ENCODE measurements at regions not wholly inside any gene's neighbourhood (a gene's known extent, or its start where the extent isn't known, plus 50 kb on each side); places are given as distances from the start of the nearest gene placed in this dataset.

- Histone ChIP-seq H3F3A (ENCODE audit: insufficient read depth, low read length) (no peaks in the 10 kb centered on the region), H3K36me3 (ENCODE audit: insufficient read depth, low read length) (no peaks in the 10 kb centered on the region), H3K9me2 (ENCODE audit: low read depth, low read length) (no peaks in the 10 kb centered on the region), H2AFZ (ENCODE audit: low read length) (no peak overlapping the region), H3K4me2 (ENCODE audit: low read length) (no peak overlapping the region), H3K79me2 (ENCODE audit: insufficient read depth, low read length) (no peaks in the 10 kb centered on the region), H4K20me1 (ENCODE audit: insufficient read depth, low read length) (no peaks in the 10 kb centered on the region), H3K9me3 (ENCODE audit: low read length) (no peaks in the 10 kb centered on the region), H3K27me3 (ENCODE audit: insufficient read depth, low read length) (no peaks in the 10 kb centered on the region), H3K4me1 (ENCODE audit: insufficient read depth, low read length, severe bottlenecking) (no peaks in the 10 kb centered on the region), H3K9ac (ENCODE audit: low read length) (no peak overlapping the region), H3K4me3 (ENCODE audit: low read depth, low read length, poor library complexity, severe bottlenecking) (no peak overlapping the region), H3K27ac (ENCODE audit: low read depth, low read length, poor library complexity, severe bottlenecking) (no peak overlapping the region)
- TF ChIP-seq, protein P1, sequence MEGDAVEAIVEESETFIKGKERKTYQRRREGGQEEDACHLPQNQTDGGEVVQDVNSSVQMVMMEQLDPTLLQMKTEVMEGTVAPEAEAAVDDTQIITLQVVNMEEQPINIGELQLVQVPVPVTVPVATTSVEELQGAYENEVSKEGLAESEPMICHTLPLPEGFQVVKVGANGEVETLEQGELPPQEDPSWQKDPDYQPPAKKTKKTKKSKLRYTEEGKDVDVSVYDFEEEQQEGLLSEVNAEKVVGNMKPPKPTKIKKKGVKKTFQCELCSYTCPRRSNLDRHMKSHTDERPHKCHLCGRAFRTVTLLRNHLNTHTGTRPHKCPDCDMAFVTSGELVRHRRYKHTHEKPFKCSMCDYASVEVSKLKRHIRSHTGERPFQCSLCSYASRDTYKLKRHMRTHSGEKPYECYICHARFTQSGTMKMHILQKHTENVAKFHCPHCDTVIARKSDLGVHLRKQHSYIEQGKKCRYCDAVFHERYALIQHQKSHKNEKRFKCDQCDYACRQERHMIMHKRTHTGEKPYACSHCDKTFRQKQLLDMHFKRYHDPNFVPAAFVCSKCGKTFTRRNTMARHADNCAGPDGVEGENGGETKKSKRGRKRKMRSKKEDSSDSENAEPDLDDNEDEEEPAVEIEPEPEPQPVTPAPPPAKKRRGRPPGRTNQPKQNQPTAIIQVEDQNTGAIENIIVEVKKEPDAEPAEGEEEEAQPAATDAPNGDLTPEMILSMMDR (IDR thresholded peaks at IDR 0.05; ENCODE audit: low read length): no peak
- TF ChIP-seq EZH2 (IDR thresholded peaks at IDR 0.05; ENCODE audit: borderline replicate concordance, low read length): no peak
These were observed 222.8 kb downstream of the GAS1 start for GRCh38 chr9:86724529-86724928.

DNA sequence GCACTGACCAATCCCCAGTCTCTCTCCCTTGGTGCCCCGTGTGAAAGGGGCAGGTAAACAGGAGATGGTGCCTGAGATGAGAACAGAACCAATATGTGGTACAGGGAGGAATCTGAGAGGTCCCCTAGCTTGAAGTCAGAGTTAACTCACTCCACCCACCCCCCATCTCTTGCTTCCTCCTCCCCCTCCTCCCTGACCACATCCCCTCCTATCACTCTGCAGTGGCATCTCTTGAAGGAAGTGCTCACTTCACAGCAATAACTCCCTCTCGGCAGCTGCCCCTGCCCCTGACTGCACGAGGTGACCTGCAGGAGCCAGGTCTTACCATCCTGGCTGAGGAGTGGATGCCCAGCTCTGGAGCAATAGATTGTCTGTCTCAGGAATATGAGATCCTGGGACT is 224.0 kb downstream of the GAS1 start:
- Histone ChIP-seq H3K36me3 (ENCODE audit: insufficient read depth, low read length) (no peaks in the 10 kb centered on the region), H3F3A (ENCODE audit: insufficient read depth, low read length) (no peaks in the 10 kb centered on the region), H3K79me2 (ENCODE audit: insufficient read depth, low read length) (no peaks in the 10 kb centered on the region), H3K4me1 (ENCODE audit: insufficient read depth, low read length, severe bottlenecking) (no peaks in the 10 kb centered on the region), H3K27ac (ENCODE audit: low read depth, low read length, poor library complexity, severe bottlenecking) (no peak overlapping the region), H3K4me3 (ENCODE audit: low read depth, low read length, poor library complexity, severe bottlenecking) (no peak overlapping the region), H3K4me2 (ENCODE audit: low read length) (no peak overlapping the region), H3K9ac (ENCODE audit: low read length) (no peak overlapping the region), H3K9me3 (ENCODE audit: low read length) (no peaks in the 10 kb centered on the region), H4K20me1 (ENCODE audit: insufficient read depth, low read length) (no peaks in the 10 kb centered on the region), H3K9me2 (ENCODE audit: low read depth, low read length) (no peaks in the 10 kb centered on the region), H3K27me3 (ENCODE audit: insufficient read depth, low read length) (no peaks in the 10 kb centered on the region), H2AFZ (ENCODE audit: low read length) (no peak overlapping the region)
- TF ChIP-seq EZH2 (IDR thresholded peaks at IDR 0.05; ENCODE audit: borderline replicate concordance, low read length): no peak
- TF ChIP-seq, protein P1 (IDR thresholded peaks at IDR 0.05; ENCODE audit: low read length): no peak

DNA sequence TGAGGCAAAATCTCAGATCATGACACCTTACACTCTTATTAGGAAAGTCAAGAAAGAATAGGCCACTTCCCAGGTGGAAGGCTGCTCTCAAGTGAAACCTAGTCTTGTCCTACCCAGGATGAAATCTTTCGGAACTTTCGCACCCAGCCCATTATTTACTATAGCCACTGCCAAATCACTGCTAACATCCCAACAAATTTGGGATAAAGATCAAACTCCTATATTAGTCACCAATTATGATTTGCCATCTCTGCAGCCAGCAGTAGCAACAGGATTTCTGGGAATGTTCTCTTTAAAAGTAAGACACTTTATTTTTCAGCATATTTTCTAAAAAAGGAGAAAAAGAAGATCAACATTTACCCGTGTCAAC is 224.6 kb downstream of the GAS1 start:
- H3K79me2 ChIP-seq (ENCODE audit: insufficient read depth, low read length): no peaks in the 10 kb centered on the region
- no peaks in the 10 kb centered on the region for H3K27me3 ChIP-seq (ENCODE audit: insufficient read depth, low read length)
- H2AFZ ChIP-seq (ENCODE audit: low read length): no peak overlapping the region
- no peaks in the 10 kb centered on the region for H3K4me1 ChIP-seq (ENCODE audit: insufficient read depth, low read length, severe bottlenecking)
- H3K9me2 ChIP-seq (ENCODE audit: low read depth, low read length): no peaks in the 10 kb centered on the region
- no peaks in the 10 kb centered on the region for H4K20me1 ChIP-seq (ENCODE audit: insufficient read depth, low read length)
- H3K4me2 ChIP-seq (ENCODE audit: low read length): no peak overlapping the region
- no peak overlapping the region for H3K4me3 ChIP-seq (ENCODE audit: low read depth, low read length, poor library complexity, severe bottlenecking)
- H3F3A ChIP-seq (ENCODE audit: insufficient read depth, low read length): no peaks in the 10 kb centered on the region
- no peaks in the 10 kb centered on the region for H3K36me3 ChIP-seq (ENCODE audit: insufficient read depth, low read length)
- H3K9ac ChIP-seq (ENCODE audit: low read length): no peak overlapping the region
- H3K9me3 ChIP-seq (ENCODE audit: low read length): no peaks in the 10 kb centered on the region
- TF ChIP-seq, protein P1 (IDR thresholded peaks at IDR 0.05; ENCODE audit: low read length): no peak
- TF ChIP-seq EZH2 (IDR thresholded peaks at IDR 0.05; ENCODE audit: borderline replicate concordance, low read length): no peak
- no peak overlapping the region for H3K27ac ChIP-seq (ENCODE audit: low read depth, low read length, poor library complexity, severe bottlenecking)

Data from OCI-LY1 (cell line).